ENCODE measurements at regions not wholly inside any gene's neighbourhood (a gene's known extent, or its start where the extent isn't known, plus 50 kb on each side); places are given as distances from the start of the nearest gene placed in this dataset.

- H3K4me2 ChIP-seq (ENCODE audit: low read length): no peak overlapping the region
- no peaks in the 10 kb centered on the region for H3K79me2 ChIP-seq (ENCODE audit: insufficient read depth, low read length)
- no TSS peak for BruUV-seq (replicated peaks)
- DNase-seq (ENCODE audit: low read depth, low spot score) (no peak), ATAC-seq (no peak)
- POLR2A ChIA-PET: no interaction called here
- RAD21 ChIA-PET (ENCODE audit: low non-redundant PET in 1 of 2, low total read pairs in 2 of 2, uncharacterized antibody in 2 of 2, unreplicated experiment in 2 of 2): no interaction called here
- H3K27me3 ChIP-seq (ENCODE audit: insufficient read depth, low read length): no peaks in the 10 kb centered on the region
- no peak overlapping the region for H2AFZ ChIP-seq (ENCODE audit: low read depth, low read length, poor library complexity, severe bottlenecking)
- intact Hi-C loops (cut with micrococcal nuclease): no loop called here
- CTCF ChIA-PET: no interaction called here
- H3K9ac ChIP-seq (ENCODE audit: low read length): no peak overlapping the region
- no peak for TF ChIP-seq CBX3 (IDR thresholded peaks at IDR 0.05; ENCODE audit: low read depth)
- TF ChIP-seq, protein P1, sequence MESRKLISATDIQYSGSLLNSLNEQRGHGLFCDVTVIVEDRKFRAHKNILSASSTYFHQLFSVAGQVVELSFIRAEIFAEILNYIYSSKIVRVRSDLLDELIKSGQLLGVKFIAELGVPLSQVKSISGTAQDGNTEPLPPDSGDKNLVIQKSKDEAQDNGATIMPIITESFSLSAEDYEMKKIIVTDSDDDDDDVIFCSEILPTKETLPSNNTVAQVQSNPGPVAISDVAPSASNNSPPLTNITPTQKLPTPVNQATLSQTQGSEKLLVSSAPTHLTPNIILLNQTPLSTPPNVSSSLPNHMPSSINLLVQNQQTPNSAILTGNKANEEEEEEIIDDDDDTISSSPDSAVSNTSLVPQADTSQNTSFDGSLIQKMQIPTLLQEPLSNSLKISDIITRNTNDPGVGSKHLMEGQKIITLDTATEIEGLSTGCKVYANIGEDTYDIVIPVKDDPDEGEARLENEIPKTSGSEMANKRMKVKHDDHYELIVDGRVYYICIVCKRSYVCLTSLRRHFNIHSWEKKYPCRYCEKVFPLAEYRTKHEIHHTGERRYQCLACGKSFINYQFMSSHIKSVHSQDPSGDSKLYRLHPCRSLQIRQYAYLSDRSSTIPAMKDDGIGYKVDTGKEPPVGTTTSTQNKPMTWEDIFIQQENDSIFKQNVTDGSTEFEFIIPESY (IDR thresholded peaks at IDR 0.05; ENCODE audit: extremely low read depth, insufficient replicate concordance, low read length): no peak
- TF ChIP-seq, protein P2, sequence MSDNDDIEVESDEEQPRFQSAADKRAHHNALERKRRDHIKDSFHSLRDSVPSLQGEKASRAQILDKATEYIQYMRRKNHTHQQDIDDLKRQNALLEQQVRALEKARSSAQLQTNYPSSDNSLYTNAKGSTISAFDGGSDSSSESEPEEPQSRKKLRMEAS (IDR thresholded peaks at IDR 0.05): no peak
- TF ChIP-seq ZFX (IDR thresholded peaks at IDR 0.05): no peak
- TF ChIP-seq EZH2phosphoT487 (IDR thresholded peaks at IDR 0.05; ENCODE audit: borderline replicate concordance): no peak
- TF ChIP-seq POLR2AphosphoS5 (IDR thresholded peaks at IDR 0.05; ENCODE audit: low read depth, low read length): no peak
- TF ChIP-seq TCF7L2 (IDR thresholded peaks at IDR 0.05; ENCODE audit: borderline replicate concordance, extremely low read depth, insufficient read depth, insufficient read length): no peak
- TF ChIP-seq EGR1 (IDR thresholded peaks at IDR 0.05; ENCODE audit: low read depth): no peak
- no peak for TF ChIP-seq JUND (IDR thresholded peaks at IDR 0.05)
- TF ChIP-seq SRF (IDR thresholded peaks at IDR 0.05; ENCODE audit: low read depth): no peak
- no peak for TF ChIP-seq EZH2 (IDR thresholded peaks at IDR 0.05)
- TF ChIP-seq CEBPB (IDR thresholded peaks at IDR 0.05; ENCODE audit: low read depth): no peak
- TF ChIP-seq CTCF (IDR thresholded peaks at IDR 0.05 in 2 of 3, conservative IDR thresholded peaks at IDR 0.05 in 1 of 3; ENCODE audit: borderline replicate concordance in 1 of 3, insufficient read depth in 1 of 3, low read depth in 2 of 3, low read length in 2 of 3): no peak
- TF ChIP-seq ELF1 (IDR thresholded peaks at IDR 0.05; ENCODE audit: borderline replicate concordance, low read depth): no peak
- TF ChIP-seq ZNF274 (IDR thresholded peaks at IDR 0.05; ENCODE audit: low read depth, low read length): no peak
- no peak for TF ChIP-seq REST (IDR thresholded peaks at IDR 0.05; ENCODE audit: low read depth)
- no peak for TF ChIP-seq SIN3A (IDR thresholded peaks at IDR 0.05; ENCODE audit: low read depth)
- H3K4me1 ChIP-seq (ENCODE audit: control insufficient read depth in 1 of 2, insufficient read depth in 2 of 2, low read length in 2 of 2): no peaks in the 10 kb centered on the region
- H4K20me1 ChIP-seq (ENCODE audit: insufficient read depth): no peaks in the 10 kb centered on the region
- H3K9me3 ChIP-seq (ENCODE audit: control insufficient read depth in 1 of 2, insufficient read depth in 1 of 2, low read depth in 1 of 2, low read length in 2 of 2): no peaks in the 10 kb centered on the region
- no peak overlapping the region for H3K4me3 ChIP-seq (replicated peaks in 1 of 2; ENCODE audit: low read depth in 1 of 2, low read length in 2 of 2)
- H3K27ac ChIP-seq (ENCODE audit: low read depth, low read length): no peak overlapping the region
- no peaks in the 10 kb centered on the region for H3K36me3 ChIP-seq (ENCODE audit: control insufficient read depth in 1 of 2, insufficient read depth in 2 of 2, low read length in 2 of 2)
- no peaks in the 10 kb centered on the region for H3K9me2 ChIP-seq (ENCODE audit: insufficient read depth)
Observed at GRCh38 chrX:147741776-147742175, 169.9 kb upstream of the FMR1 start.
